Prostate gland (tissue), 2 donors: ENCODE measurements at regions not wholly inside any gene's neighbourhood (a gene's known extent, or its start where the extent isn't known, plus 50 kb on each side); places are given as distances from the start of the nearest gene placed in this dataset.

Experiments used
- DNase-seq: peaks from one replicate; pipeline ENCODE4 v3.0.0-alpha.2; 2019; ENCODE audit warnings: low spot score
- H3K27ac ChIP-seq, 2 donors: fragments of 200-600 bp; sonication (generic); 2 replicates each; pipeline ENCODE4 v1.5.1; 2017 to 2019
- H3K27me3 ChIP-seq: fragments of 200-600 bp; sonication (generic); replicated peaks from 2 replicates; pipeline ENCODE4 v1.5.1; 2019; ENCODE audit not compliant: insufficient read depth
- H3K36me3 ChIP-seq, 2 donors: fragments of 200-600 bp; sonication (generic); 1 replicate in 1 of 2; 2 replicates in 1 of 2; pipeline versions ENCODE4 v1.5.1 to v1.8.1; 2017 to 2019
- H3K4me1 ChIP-seq: fragments of 200-600 bp; sonication (generic); replicated peaks from 2 replicates; pipeline ENCODE4 v1.5.1; 2019
- H3K4me3 ChIP-seq, 2 donors: fragments of 200-600 bp; sonication (generic); 2 replicates each; pipeline ENCODE4 v1.5.1; 2017 to 2019
- H3K9me3 ChIP-seq: fragments of 200-600 bp; sonication (generic); 2 replicates; pipeline ENCODE4 v1.5.1; 2017
- CTCF ChIP-seq, 4 experiments: fragments of 200-600 bp in 2 of 4; fragments of 450-650 bp in 2 of 4; sonication (generic) in 2 of 4; IDR thresholded peaks; 1 replicate in 3 of 4; 2 replicates in 1 of 4; pipeline ENCODE4 v1.5.1; 2016 to 2019; ENCODE audit warnings: antibody characterized with exemption in 4 of 4, mild to moderate bottlenecking in 2 of 4, moderate library complexity in 2 of 4
- POLR2A ChIP-seq: fragments of 450-650 bp; IDR thresholded peaks from one replicate; pipeline ENCODE4 v1.6.1; 2016; ENCODE audit warnings: antibody characterized with exemption, mild to moderate bottlenecking
- POLR2AphosphoS5 ChIP-seq: sonication (generic); formaldehyde crosslinking; IDR thresholded peaks from one replicate; pipeline ENCODE4 v1.6.1; 2017; ENCODE audit warnings: antibody characterized with exemption
- WGBS: methylation state at CpG from one replicate; pipeline ENCODE4 v1.1.5; 2018; 5-methylcytosine and 5-hydroxymethylcytosine counted together
- intact Hi-C: fragments of 100-400 bp; cut with DNase I; formaldehyde crosslinking; loops from one replicate; pipeline ENCODE4 v1.14.2; 2022

- TF ChIP-seq POLR2AphosphoS5: no peak
- no peak for TF ChIP-seq CTCF (IDR thresholded peaks at IDR 0.05)
- TF ChIP-seq POLR2A: no peak
- no peaks in the 10 kb centered on the region for H3K4me1 ChIP-seq
- DNase-seq: no peak
- H3K36me3 ChIP-seq: no peaks in the 10 kb centered on the region
- no peaks in the 10 kb centered on the region for H3K9me3 ChIP-seq
- H3K27ac ChIP-seq: no peak overlapping the region
- intact Hi-C loops: loop anchor here (10.0 kb wide), 1 partner anchor 210 kb away; the partner anchor contains the start of gene GAS1
- 97% methylated on average over 1 of the region's 1 CpG for WGBS
- H3K27me3 ChIP-seq: no peaks in the 10 kb centered on the region
- no peak overlapping the region for H3K4me3 ChIP-seq
Observed at GRCh38 chr9:86734771-86735170, 212.5 kb downstream of the GAS1 start.

- no peaks in the 10 kb centered on the region for H3K9me3 ChIP-seq
- H3K4me3 ChIP-seq: no peak overlapping the region
- DNase-seq: no peak
- H3K27ac ChIP-seq: no peak overlapping the region
- 78% methylated on average over 6 of the region's 6 CpGs for WGBS
- TF ChIP-seq POLR2AphosphoS5 (no peak), POLR2A (no peak)
- H3K27me3 ChIP-seq: no peaks in the 10 kb centered on the region
- H3K36me3 ChIP-seq: no peaks in the 10 kb centered on the region
- no peaks in the 10 kb centered on the region for H3K4me1 ChIP-seq
- intact Hi-C loops: loop anchor here (10.0 kb wide), 1 partner anchor 211 kb away; the partner anchor contains the start of gene GAS1
Observed at GRCh38 chr9:86733929-86734328, 213.4 kb downstream of the GAS1 start.

- TF ChIP-seq POLR2A (no peak), CTCF (IDR thresholded peaks at IDR 0.05) (no peak), POLR2AphosphoS5 (peak; percentile 45)
- H3K36me3 ChIP-seq: no peaks in the 10 kb centered on the region
- H3K27ac ChIP-seq: no peak overlapping the region
- no peak overlapping the region for H3K4me3 ChIP-seq
- WGBS: 57% methylated on average over 6 of the region's 6 CpGs
- no peaks in the 10 kb centered on the region for H3K4me1 ChIP-seq
- DNase-seq: no peak
- no peaks in the 10 kb centered on the region for H3K9me3 ChIP-seq
- H3K27me3 ChIP-seq: no peaks in the 10 kb centered on the region
- intact Hi-C loops: loop anchor here (10.0 kb wide), 1 partner anchor 212 kb away; the partner anchor contains the start of gene GAS1
Observed at GRCh38 chr9:86732514-86733171, 214.7 kb downstream of the GAS1 start.

GRCh38 chr9:86731511-86732063 lies 215.7 kb downstream of the GAS1 start:
- TF ChIP-seq POLR2A: no peak
- TF ChIP-seq CTCF (IDR thresholded peaks at IDR 0.05): no peak
- no peak for TF ChIP-seq POLR2AphosphoS5
- intact Hi-C loops: loop anchor here (10.0 kb wide), 1 partner anchor 213 kb away; the partner anchor contains the start of gene GAS1
- Histone ChIP-seq H3K9me3 (no peaks in the 10 kb centered on the region), H3K4me3 (no peak overlapping the region), H3K36me3 (no peaks in the 10 kb centered on the region), H3K27me3 (no peaks in the 10 kb centered on the region), H3K27ac (no peak overlapping the region), H3K4me1 (no peaks in the 10 kb centered on the region)
- no peak for DNase-seq
- WGBS: 18% methylated on average over 2 of the region's 2 CpGs

- intact Hi-C loops: loop anchor here (10.0 kb wide), 1 partner anchor 214 kb away; the partner anchor contains the start of gene GAS1
Observed at GRCh38 chr9:86730163-86730928, 217.0 kb downstream of the GAS1 start.

More at GRCh38 chr9:86730163-86730928, 217.0 kb downstream of the GAS1 start:
- Histone ChIP-seq H3K27ac (no peak overlapping the region), H3K9me3 (no peaks in the 10 kb centered on the region), H3K36me3 (no peaks in the 10 kb centered on the region), H3K4me3 (no peak overlapping the region), H3K4me1 (no peaks in the 10 kb centered on the region), H3K27me3 (no peaks in the 10 kb centered on the region)
- no peak for TF ChIP-seq POLR2AphosphoS5
- TF ChIP-seq POLR2A: no peak
- no peak for TF ChIP-seq CTCF (IDR thresholded peaks at IDR 0.05)
- 83% methylated on average over 6 of the region's 6 CpGs for WGBS
- DNase-seq: no peak
